Vagina (tissue), 2 donors: ENCODE measurements at regions not wholly inside any gene's neighbourhood (a gene's known extent, or its start where the extent isn't known, plus 50 kb on each side); places are given as distances from the start of the nearest gene placed in this dataset.

Experiments
- DNase-seq, 2 donors: peaks; one replicate each; pipeline ENCODE4 v3.0.0-alpha.2; 2017; ENCODE audit errors: extremely low spot score in 2 of 2
- H3K27ac ChIP-seq: fragments of 200-600 bp; sonication (generic); one replicate; pipeline ENCODE4 v1.5.1; 2019
- H3K27me3 ChIP-seq: fragments of 200-600 bp; sonication (generic); one replicate; pipeline ENCODE4 v1.5.1; 2019
- H3K36me3 ChIP-seq, 2 donors: fragments of 200-600 bp; sonication (generic); one replicate each; pipeline ENCODE4 v1.5.1; 2017 to 2019
- H3K4me1 ChIP-seq: fragments of 200-600 bp; sonication (generic); one replicate; pipeline ENCODE4 v1.5.1; 2019
- H3K4me3 ChIP-seq, 2 donors: fragments of 200-600 bp; sonication (generic); 1 replicate in 1 of 2; 2 replicates in 1 of 2; pipeline ENCODE4 v1.5.1; 2016 to 2019
- H3K9me3 ChIP-seq: fragments of 200-600 bp; sonication (generic); one replicate; pipeline ENCODE4 v1.5.1; 2019
- CTCF ChIP-seq, 3 experiments: fragments of 450-650 bp in 2 of 3; fragments of 200-600 bp in 1 of 3; sonication (generic) in 1 of 3; IDR thresholded peaks; one replicate each; pipeline ENCODE4 v1.5.1; 2017 to 2019; ENCODE audit warnings: antibody characterized with exemption in 3 of 3, mild to moderate bottlenecking in 2 of 3, moderate library complexity in 2 of 3
- POLR2A ChIP-seq, 2 donors: fragments of 450-650 bp; IDR thresholded peaks; one replicate each; pipeline ENCODE4 v1.6.1; 2017; ENCODE audit warnings: antibody characterized with exemption in 2 of 2, mild to moderate bottlenecking in 2 of 2, moderate library complexity in 2 of 2
- POLR2AphosphoS5 ChIP-seq, 2 donors: sonication (generic); formaldehyde crosslinking; IDR thresholded peaks; one replicate each; pipeline ENCODE4 v1.9.0; 2017; ENCODE audit warnings: antibody characterized with exemption in 2 of 2, mild to moderate bottlenecking in 2 of 2, low read depth in 1 of 2; ENCODE audit not compliant: insufficient read depth in 1 of 2
- intact Hi-C: fragments of 100-400 bp; cut with DNase I; formaldehyde crosslinking; loops from one replicate; pipeline ENCODE4 v1.15.1; 2023

GRCh38 chr5:39713250-39713916, 288.6 kb upstream of the DAB2 start:
- DNase-seq = no peak
- Histone ChIP-seq H3K4me1 (peaks cover 7% of the 10 kb centered on the region), H3K36me3 (no peaks in the 10 kb centered on the region), H3K27me3 (no peaks in the 10 kb centered on the region), H3K9me3 (no peaks in the 10 kb centered on the region), H3K27ac (no peak overlapping the region), H3K4me3 (no peak overlapping the region)
- TF ChIP-seq POLR2AphosphoS5 (IDR thresholded peaks at IDR 0.05; ENCODE audit: insufficient read depth in 1 of 2, low read depth in 1 of 2) = no peak
- no peak for TF ChIP-seq CTCF (IDR thresholded peaks at IDR 0.05)
- no peak for TF ChIP-seq POLR2A (IDR thresholded peaks at IDR 0.05)
- intact Hi-C loops = loop anchor here (10.0 kb wide), 1 partner anchor 971 kb away; no protein-coding TSS in a partner anchor

- TF ChIP-seq POLR2AphosphoS5 (IDR thresholded peaks at IDR 0.05; ENCODE audit: insufficient read depth in 1 of 2, low read depth in 1 of 2) (no peak), CTCF (IDR thresholded peaks at IDR 0.05) (no peak), POLR2A (IDR thresholded peaks at IDR 0.05) (no peak)
- Histone ChIP-seq H3K27me3 (no peaks in the 10 kb centered on the region), H3K4me3 (no peak overlapping the region), H3K36me3 (no peaks in the 10 kb centered on the region), H3K27ac (no peak overlapping the region), H3K9me3 (no peaks in the 10 kb centered on the region), H3K4me1 (peaks cover 7% of the 10 kb centered on the region)
- DNase-seq = no peak
- intact Hi-C loops = loop anchor here (10.0 kb wide), 1 partner anchor 972 kb away; no protein-coding TSS in a partner anchor
Observed at GRCh38 chr5:39712316-39713249, 287.8 kb upstream of the DAB2 start.

GRCh38 chr5:39711821-39712220, 287.0 kb upstream of the DAB2 start:
- Histone ChIP-seq H3K36me3 (no peaks in the 10 kb centered on the region), H3K27me3 (no peaks in the 10 kb centered on the region), H3K27ac (no peak overlapping the region), H3K9me3 (no peaks in the 10 kb centered on the region), H3K4me3 (no peak overlapping the region), H3K4me1 (peaks cover 7% of the 10 kb centered on the region)
- no peak for DNase-seq
- intact Hi-C loops = loop anchor here (10.0 kb wide), 1 partner anchor 973 kb away; no protein-coding TSS in a partner anchor
- TF ChIP-seq CTCF (IDR thresholded peaks at IDR 0.05) (no peak), POLR2A (IDR thresholded peaks at IDR 0.05) (no peak), POLR2AphosphoS5 (IDR thresholded peaks at IDR 0.05; ENCODE audit: insufficient read depth in 1 of 2, low read depth in 1 of 2) (no peak)

- no peaks in the 10 kb centered on the region for H3K36me3 ChIP-seq
- no peaks in the 10 kb centered on the region for H3K27me3 ChIP-seq
- no peak overlapping the region for H3K4me3 ChIP-seq
- H3K9me3 ChIP-seq = no peaks in the 10 kb centered on the region
- H3K27ac ChIP-seq = no peak overlapping the region
- TF ChIP-seq POLR2AphosphoS5 (IDR thresholded peaks at IDR 0.05; ENCODE audit: insufficient read depth in 1 of 2, low read depth in 1 of 2) = no peak
- no peak for TF ChIP-seq POLR2A (IDR thresholded peaks at IDR 0.05)
- no peak for TF ChIP-seq CTCF (IDR thresholded peaks at IDR 0.05)
- peaks cover 7% of the 10 kb centered on the region for H3K4me1 ChIP-seq
- intact Hi-C loops = no loop called here
- DNase-seq = no peak
Observed at GRCh38 chr5:39709032-39709431, 284.3 kb upstream of the DAB2 start.
